A673 (cell line): ENCODE measurements at regions not wholly inside any gene's neighbourhood (a gene's known extent, or its start where the extent isn't known, plus 50 kb on each side); places are given as distances from the start of the nearest gene placed in this dataset.

Experiments
- EZH2 ChIP-seq: fragments of 200-600 bp; sonication (generic); IDR thresholded peaks from 2 replicates; pipeline ENCODE4 v1.6.1; 2017; ENCODE audit warnings: borderline replicate concordance, low read depth, mild to moderate bottlenecking, mixed read lengths, antibody characterized with exemption, low read length; ENCODE audit not compliant: poor library complexity, severe bottlenecking
- TF ChIP-seq, protein P1 (sequence below): fragments of 300-800, 200-600 bp; sonication (generic); conservative IDR thresholded peaks from 2 replicates; pipeline ENCODE4 v1.5.1; 2017; ENCODE audit warnings: low read depth, mild to moderate bottlenecking, antibody characterized with exemption, low read length, moderate library complexity, mixed read lengths

DNA sequence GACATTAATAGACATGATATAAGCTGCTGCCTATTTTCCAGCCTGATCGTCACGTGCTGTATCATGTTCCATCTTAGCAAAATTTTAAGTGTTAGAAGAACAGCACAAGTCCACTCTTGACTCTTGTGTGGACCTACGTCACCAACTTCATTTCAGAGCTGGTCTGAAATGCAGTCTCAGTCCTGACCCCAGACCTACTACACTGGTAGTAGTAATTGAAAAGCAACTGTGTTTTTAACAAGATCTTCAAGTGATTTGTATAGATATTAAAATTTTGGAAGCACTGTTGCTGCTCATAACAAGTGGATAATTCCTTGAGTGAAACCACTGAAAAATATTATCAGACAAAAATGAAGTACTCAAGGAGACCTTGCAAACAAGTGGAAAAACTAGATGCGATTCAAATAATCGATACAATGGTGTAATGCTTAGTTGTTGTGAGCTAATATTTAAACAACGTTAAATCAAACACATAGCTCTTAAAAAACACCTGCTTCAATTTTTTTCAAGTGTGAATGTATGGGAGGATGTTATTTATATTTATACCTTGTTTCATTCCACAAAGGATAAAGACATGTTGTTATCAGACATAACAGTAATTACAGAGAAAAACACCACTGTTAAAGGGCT lies 110.9 kb upstream of the JAG1 start:
- TF ChIP-seq, protein P1, sequence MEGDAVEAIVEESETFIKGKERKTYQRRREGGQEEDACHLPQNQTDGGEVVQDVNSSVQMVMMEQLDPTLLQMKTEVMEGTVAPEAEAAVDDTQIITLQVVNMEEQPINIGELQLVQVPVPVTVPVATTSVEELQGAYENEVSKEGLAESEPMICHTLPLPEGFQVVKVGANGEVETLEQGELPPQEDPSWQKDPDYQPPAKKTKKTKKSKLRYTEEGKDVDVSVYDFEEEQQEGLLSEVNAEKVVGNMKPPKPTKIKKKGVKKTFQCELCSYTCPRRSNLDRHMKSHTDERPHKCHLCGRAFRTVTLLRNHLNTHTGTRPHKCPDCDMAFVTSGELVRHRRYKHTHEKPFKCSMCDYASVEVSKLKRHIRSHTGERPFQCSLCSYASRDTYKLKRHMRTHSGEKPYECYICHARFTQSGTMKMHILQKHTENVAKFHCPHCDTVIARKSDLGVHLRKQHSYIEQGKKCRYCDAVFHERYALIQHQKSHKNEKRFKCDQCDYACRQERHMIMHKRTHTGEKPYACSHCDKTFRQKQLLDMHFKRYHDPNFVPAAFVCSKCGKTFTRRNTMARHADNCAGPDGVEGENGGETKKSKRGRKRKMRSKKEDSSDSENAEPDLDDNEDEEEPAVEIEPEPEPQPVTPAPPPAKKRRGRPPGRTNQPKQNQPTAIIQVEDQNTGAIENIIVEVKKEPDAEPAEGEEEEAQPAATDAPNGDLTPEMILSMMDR: no peak
- no peak for TF ChIP-seq EZH2
